ENCODE measurements at regions not wholly inside any gene's neighbourhood (a gene's known extent, or its start where the extent isn't known, plus 50 kb on each side); places are given as distances from the start of the nearest gene placed in this dataset.

- DNase-seq (ENCODE audit: low read depth) = no peak
Observed at GRCh38 chr20:60131375-60131774, 173.2 kb downstream of the CDH26 start.

GRCh38 chr20:60132162-60132826, 174.1 kb downstream of the CDH26 start:
- DNase-seq (ENCODE audit: low read depth) = no peak

DNA sequence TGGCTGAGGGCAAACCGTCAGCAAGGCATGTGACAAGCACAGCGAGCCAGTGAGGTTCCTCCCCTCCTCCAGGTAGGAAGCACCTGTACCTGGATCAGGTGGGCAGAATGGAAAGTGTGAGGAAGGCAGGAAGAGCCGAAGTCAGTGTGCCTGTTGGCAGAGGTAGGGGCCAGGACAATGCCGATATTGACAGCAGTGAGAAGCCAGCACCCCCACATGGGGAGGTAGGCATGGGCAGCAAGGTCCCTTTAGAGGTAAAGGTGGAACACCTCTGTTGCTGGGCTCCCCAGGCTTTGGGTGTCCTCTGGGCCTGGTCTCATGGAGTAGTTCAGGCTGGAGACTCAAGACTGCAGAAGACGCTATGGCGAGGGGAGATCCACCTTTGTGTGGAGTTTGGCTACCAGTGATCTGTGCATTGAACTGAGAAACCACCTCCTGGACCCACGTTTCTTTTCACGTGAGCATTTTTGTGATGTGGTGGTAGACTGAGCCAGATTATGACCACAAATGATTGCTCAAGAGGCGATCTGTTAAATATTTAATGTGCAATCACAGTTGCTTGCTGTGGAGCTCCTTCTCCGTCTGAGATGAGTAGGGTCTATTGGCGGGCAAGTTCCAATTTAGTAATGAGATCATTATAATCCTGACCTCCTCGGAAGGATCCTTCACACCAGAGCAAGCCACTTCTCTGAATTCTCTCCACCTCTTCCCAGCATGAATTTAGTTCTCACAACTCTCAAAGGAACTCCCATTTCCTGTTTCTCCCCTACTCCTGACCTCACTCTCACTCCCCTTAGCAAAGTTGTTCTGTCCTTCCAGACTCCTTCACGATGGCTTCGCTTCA, 174.8 kb downstream of the CDH26 start:
- no peak for DNase-seq (ENCODE audit: low read depth)

- DNase-seq (ENCODE audit: low read depth) = no peak
Observed at GRCh38 chr20:60135276-60135675, 177.1 kb downstream of the CDH26 start.

- no peak for DNase-seq (ENCODE audit: low read depth)
Observed at GRCh38 chr20:60136645-60137401, 178.6 kb downstream of the CDH26 start.

DNA sequence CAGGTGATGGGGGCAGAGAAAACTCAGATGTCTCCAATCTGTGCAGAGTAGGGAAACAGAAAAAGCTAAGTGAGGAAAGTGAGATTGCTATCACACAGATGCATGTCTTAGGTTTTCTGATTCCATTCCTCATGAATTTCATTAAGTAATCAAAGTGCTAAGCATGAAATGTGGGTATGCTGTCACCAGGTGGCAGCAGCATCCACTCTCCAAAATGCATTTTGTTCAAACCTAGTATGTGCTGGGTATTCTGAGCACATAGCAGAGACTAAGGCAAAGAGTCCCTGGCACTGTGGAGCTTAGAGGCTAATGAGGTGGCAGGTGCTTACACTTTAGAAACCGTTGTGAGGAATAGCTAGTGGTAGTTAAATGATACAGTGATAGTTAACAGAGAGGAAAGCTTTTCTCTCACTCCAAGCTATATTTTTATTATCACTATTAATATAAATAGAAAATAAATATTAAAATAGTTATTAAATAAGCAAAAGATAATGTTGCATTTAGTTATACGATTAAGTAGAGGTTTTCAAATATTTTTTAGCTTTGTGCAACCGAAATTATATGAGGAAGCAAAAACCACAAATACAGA, 179.5 kb downstream of the CDH26 start:
- peak; percentile 4 for DNase-seq (ENCODE audit: low read depth)

DNA sequence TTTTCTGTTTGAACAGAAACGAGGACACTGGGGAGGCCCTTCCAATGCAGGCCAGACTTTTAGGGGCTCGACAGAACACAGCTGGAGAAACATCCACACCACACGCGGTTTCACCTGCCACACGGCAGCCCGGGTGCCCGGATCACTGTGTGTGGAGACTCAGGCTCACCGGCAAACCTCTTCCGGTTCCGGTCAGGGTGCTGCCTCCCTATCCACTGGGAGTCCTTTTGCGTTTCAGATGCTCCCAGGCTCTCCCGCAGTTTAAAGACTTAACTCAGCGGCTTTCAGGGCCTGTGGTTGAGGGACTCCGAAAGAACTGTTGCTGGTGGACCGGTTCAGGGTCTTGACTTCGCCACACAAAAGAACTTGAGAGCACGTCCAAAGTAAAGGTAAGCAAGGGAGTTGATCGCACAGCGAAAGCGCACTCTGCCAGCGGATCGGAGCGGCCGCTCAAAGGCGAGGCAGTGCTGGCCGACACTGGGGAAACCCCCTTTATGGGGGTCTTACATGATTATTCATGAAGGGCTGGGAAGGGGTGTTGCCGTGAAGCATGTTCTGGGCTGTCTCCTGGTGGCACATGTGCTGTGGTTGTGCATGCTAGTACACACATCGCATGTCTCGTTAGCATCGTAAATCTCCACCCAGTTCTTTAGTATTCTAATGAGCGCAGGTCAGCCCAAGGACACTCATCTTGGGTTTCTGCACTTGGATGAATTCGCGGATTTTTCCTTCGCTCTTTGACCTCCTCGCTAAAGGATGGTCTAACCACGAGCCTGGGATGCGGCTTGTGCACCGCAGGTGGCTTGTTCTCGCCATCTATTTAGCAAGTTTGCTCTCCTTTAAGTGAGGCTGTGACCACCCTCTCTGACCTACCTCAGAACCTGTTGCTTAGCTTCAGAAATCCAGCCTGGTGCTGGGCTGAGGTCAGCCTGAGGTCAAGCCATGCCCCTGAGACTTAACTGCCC, 180.3 kb downstream of the CDH26 start:
- no peak for DNase-seq (ENCODE audit: low read depth)

GRCh38 chr20:60139663-60140446, 181.6 kb downstream of the CDH26 start:
- no peak for DNase-seq (ENCODE audit: low read depth)

- DNase-seq (ENCODE audit: low read depth) = no peak
Observed at GRCh38 chr20:60142587-60142986, 184.4 kb downstream of the CDH26 start.

GRCh38 chr20:60143261-60143842, 185.1 kb downstream of the CDH26 start:
- DNase-seq (ENCODE audit: low read depth) = no peak

DNA sequence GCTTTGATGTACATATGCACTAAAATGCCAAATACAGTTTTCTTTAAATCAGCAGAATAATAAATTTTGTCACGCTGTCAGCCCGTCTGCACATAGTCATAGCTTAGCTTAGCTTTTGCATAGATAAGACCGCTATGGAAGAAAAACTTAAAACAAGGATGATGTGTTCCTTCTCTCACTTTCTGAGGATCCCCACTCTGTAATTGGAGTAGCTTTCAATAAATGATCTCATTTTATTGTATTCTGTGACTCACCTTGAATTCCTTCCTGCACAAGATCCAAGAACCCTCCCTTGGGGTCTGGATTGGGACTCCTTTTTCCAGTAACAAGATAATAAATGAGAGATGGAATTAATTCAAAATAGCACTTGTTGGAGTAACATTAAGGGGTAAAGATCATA, 186.2 kb downstream of the CDH26 start:
- no peak for DNase-seq (ENCODE audit: low read depth)

DNA sequence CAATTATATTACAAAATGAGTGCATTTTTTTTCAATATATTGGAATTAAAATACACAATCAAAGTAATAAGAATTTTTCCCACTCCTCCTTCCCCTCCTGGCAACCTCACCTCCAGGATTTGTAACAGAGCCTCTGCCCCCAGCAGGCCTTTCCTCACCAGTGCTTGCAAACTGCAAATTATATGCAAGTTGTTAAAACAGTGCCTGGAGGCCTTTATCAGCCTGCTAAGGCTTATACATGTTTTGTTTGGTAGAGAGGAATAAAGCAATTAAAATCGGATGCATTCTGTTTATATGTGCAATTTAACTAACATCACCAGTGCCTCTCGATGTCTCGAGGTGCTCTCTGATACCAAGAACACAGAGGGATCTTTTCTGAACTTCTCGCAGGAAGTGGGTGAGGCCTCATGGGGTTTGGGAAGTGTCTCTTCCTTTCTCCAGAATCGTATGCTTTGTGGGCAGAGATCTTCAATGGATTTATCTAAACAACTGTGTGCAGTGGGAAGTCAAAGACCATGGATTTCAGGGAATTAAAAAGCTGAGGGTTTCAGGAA, 186.8 kb downstream of the CDH26 start:
- no peak for DNase-seq (ENCODE audit: low read depth)

DNA sequence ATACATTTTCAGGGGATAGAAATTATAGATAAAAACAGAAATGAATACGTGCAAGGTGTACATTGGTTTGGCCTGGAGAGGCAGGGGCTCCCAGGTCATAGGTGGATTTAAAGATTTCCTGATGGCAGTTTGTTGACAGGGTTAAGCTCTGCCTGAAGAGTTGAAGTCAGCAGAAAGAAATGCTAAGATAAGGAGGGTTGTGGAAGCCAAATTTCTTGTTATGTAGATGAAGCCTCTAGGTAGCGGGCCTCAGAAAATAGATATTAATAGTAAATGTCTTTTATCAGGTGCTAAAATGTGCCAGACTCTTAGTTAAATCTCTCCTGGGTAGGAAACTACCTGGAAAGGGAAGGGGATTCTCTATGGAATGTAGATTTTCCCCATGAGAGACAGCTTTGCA, 188.8 kb downstream of the CDH26 start:
- no peak for DNase-seq (ENCODE audit: low read depth)

DNA sequence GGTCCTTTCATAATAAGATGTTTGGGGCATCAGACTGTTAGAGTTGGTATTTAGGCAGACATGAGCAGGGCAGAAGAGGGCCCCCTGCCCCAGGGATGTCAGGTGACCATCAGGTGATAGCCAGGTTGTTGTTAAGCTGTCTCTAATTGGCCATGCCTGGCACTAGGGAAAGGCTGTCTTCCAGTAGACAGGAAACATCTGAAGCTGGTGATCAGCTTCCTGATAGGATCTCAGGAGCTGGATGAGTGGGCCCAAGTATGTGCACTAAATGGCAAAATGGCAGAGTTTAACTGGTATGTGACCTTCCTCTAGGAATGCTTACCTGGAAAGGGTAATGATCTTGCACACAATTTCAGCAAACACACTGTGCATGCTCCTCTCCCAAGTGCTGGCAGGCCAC, 190.7 kb downstream of the CDH26 start:
- DNase-seq (ENCODE audit: low read depth) = no peak

DNA sequence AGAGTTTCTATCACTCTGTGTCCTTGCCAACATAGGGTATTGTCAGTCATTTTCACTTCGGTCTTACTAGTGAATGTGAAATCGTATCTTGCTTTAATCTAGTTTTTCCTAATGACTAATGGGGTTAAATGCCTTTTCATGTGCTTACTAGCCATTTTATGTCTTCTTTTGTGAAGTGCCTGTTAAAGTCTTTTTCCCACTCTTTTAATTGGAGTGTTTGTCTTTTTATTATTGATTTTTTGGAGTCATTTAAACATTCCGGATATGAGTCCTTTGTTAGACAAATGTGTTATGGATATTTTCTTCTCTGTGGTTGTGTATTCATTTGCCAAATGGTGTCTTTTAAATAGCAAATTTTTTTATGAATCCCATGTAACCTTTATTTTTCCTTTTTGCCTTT, 194.6 kb downstream of the CDH26 start:
- DNase-seq (ENCODE audit: low read depth) = no peak

- DNase-seq (ENCODE audit: low read depth) = no peak
Observed at GRCh38 chr20:60160451-60161145, 202.4 kb downstream of the CDH26 start.

- no peak for DNase-seq (ENCODE audit: low read depth)
Observed at GRCh38 chr20:60167812-60168211, 209.6 kb downstream of the CDH26 start.

DNA sequence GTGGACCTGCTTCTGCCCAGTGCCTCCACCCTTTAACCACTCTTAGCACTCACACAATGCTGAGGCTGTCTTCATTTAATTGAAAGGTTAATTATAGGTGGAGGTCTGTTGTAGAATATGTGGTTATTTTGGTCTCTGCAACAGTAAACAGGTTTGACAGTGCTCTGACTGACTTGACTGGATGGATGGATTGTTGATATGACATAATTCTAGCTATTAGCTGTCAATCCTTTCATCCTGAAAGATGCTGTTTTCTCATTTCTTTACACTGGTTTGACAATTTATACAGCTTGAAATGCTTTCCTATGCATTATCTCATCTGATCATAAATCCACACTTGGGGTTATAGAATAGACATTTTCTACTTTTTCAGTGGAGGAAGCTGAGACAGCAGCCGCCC, 210.7 kb downstream of the CDH26 start:
- DNase-seq (ENCODE audit: low read depth) = no peak

DNA sequence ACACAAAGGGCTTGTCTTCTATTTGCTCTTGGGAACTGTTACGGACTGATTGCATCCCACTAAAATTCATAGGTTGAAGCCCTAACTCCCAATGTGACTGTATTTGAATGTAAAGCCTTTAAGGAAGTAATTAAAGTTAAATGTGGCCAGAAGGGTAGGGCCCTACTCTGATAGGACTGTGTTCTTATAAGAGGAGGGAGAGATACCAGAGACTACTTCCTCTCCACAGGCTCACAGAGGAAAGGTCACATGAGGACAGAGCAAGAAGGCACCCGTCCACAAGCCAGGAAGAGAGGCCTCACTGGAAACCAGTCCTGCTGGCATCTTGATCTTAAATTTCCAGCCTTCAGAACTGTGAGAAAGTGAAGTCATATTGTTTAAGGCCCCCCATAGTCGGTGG, 211.9 kb downstream of the CDH26 start:
- peak; percentile 58 for DNase-seq (ENCODE audit: low read depth)

Measured in CMK (cell line).